ENCODE measurements at regions not wholly inside any gene's neighbourhood (a gene's known extent, or its start where the extent isn't known, plus 50 kb on each side); places are given as distances from the start of the nearest gene placed in this dataset.
"Not testable (repeated sequence)": the region's sequence is repeated elsewhere in the genome, so short reads cannot be mapped to it uniquely, and the experiment has no call there.

DNA sequence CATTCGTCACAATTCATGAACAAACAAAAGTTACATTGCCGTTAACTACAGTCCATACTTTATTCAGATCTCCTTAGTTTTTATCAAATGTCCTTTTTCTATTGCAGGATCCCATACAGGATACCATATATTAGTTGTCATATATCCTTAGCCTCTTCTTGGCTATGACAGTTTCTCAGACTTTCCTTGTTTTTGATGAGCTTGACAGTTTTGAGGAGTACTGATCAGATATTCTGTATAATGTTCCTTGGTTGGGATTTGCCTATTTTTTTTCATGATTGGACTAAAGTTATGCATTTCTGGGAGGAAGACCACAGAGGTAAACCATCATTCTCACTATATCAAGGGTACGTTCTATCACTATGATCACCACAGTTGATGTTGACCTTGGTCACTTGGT lies 1627.4 kb upstream of the C9orf72 start:
- DNase-seq (ENCODE audit: low read depth in 1 of 2, low spot score in 1 of 2), result no peak

GRCh38 chr9:29203244-29203930 lies 1630.1 kb upstream of the C9orf72 start:
- DNase-seq (ENCODE audit: low read depth in 1 of 2, low spot score in 1 of 2), result no peak

GRCh38 chr9:29208670-29209069 lies 1635.4 kb upstream of the C9orf72 start:
- no peak for DNase-seq (ENCODE audit: low read depth in 1 of 2, low spot score in 1 of 2)

DNA sequence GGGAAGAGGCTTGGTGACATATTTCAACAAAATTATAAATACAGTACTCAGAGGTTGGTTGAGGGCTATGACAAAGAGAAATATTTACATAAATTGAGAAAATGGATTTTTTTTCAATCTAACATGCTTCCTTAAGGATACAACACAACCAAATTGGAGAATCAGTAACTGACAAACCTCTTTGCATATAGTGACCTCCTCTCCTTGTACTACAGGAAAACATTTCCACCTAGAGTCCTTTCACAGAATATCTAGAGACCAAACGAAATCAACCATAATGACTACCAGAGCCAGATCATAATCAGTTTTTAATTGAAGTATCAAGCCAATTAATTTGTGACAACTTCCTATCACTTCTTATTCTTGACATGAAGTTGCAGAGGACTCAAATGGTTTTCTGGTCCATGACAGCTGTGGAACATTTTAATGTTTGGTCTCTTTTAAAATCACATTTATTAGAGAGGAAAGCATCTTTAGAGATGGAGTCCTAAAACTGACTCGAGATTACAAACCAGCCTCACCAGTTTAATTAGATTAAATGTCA lies 1636.5 kb upstream of the C9orf72 start:
- DNase-seq (ENCODE audit: low read depth in 1 of 2, low spot score in 1 of 2), result no peak

DNA sequence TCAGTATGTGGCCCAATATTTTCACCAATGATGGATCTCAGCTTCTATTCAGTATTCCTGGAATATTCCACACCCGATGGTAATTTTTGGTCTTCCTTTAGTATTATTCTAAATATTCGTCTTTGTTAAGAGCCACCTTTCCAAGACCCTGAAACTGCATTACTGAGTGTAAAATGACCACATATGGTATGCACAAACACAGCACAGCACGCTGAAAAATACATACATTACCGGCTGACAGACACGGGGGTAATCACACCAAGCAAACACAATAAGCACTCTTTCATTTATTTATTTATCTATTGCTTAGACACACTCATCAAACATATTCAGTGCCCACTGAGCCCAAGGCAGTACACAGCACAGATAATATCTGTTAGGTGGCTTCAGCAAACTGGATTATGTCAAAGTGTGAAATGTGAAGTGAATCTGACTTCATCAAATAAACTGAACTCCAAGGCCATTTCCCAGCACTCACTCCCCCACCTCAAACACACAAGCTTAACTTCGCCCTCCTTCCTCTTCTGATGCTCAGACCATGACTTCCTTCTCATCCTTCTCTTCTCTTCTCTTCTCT lies 1637.8 kb upstream of the C9orf72 start:
- no peak for DNase-seq (ENCODE audit: low read depth in 1 of 2, low spot score in 1 of 2)

DNA sequence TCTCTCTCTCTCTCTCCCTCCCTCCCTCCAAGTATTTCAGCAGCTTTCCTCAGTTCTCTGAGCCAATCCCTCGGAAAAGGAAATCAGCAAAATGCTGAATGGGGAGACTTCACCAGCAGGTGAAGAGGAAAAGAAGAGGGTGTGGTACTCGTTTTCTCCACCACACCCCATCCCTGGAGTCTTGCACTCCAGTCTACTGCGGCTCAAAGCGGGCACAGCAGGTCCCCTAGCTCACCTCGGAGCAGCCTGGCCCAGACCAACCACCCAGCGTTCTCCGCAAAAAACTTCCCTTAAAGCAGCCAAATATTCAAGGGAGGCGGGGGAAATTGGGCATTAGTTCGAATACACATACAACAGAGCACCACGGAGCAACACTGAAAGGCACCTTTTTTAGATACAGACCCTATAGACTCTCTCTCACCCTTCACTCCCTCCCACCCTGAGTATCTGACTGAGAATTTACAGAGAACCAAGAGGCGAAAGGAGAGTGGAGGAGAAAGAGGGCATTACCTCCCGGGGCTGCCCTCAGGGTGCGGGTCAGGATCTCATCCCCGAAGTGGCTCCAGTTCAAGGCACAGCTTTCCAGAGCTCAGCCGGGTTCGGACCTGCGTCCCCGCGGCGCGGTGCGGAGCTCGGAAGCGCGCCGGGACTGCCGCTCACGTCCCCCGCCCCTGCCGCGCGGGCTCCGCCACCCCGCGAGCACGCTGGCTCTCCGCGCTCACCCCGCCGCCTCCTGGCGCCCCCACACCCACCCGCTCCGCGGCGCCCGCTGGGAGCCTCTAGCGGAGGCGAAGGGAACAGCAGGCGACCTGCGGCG lies 1638.5 kb upstream of the C9orf72 start:
- peak in 1 of 2 donors; percentile 25 for DNase-seq (ENCODE audit: low read depth in 1 of 2, low spot score in 1 of 2)

DNA sequence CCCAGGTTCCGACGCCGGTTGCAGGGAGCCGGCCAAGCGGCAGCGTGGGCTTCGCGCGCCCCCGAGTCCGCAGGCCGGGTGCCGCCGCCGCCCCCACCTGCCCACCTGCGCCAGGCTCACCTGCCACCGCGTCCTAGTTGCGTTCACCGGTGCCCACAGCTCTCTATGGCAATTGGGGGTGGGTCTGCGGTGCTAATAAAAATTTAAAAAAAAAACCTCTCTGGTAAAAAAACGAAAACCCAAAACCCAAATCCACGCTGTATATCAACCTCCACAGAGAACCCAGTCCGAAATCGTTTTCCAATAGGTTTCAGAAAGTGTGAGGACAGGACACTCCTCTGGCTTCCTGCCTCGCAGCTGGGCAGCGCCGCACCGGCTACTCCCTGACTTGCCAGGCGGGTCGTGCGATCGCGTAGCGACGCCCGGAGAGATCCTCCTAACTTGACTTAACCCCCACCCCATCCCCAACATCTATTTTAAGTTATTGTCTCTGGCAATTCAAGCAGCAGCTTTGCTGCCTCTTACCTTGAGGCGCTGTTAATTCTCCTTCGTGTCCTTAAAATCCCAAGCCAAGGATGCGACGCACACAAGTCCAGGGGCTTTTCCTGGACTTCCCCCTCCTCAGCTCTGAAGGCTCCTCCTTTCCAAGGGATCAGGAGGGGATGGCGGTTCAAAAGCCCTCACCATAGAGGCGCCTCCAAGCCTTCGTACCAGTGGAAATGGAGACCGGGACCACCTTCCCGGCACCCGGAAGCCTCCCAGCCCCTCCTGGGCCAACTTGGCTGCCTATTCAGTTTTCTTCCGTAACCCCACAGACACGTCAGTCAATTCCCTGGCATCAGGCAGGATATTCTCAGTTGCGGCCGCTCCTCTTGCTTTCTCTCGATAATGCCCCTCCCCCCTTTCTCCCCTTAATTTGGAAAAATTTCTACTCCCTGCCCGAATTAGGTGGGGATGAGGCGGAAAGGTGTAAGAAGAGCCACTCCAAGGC lies 1639.4 kb upstream of the C9orf72 start:
- DNase-seq (ENCODE audit: low read depth in 1 of 2, low spot score in 1 of 2), result no peak

- no peak for DNase-seq (ENCODE audit: low read depth in 1 of 2, low spot score in 1 of 2)
Measured at GRCh38 chr9:29213417-29214153, 1640.3 kb upstream of the C9orf72 start, which contains the start of gene LINGO2. Gene LINGO2 (minus strand): TSS chr9:29213601.

DNA sequence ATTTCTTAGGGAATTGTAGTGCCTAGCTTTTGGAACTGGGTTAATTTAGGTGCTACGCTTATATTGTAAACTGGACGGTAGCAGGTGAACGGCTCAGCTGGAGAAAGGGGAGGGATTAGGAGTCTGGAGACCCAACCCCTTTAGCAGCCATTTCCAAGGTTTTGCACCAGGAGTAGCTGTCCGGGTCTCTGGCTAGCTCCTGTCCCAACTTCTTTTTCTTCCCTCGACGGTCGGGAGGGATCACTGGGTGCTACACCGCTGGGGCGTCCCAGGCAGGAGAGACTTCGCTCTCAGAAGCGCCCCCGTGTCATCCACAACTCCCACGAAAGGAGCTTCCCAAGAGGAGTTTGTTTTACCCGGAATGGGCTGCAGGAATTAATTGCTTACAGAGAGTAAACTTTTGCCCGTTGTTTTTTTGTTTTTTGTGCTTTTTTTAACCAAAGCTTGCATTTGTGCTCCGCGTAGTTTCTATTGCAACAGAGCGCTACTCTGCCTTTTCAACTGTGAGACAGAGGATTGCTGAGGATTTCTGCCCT lies 1640.9 kb upstream of the C9orf72 start:
- no peak for DNase-seq (ENCODE audit: low read depth in 1 of 2, low spot score in 1 of 2)

DNA sequence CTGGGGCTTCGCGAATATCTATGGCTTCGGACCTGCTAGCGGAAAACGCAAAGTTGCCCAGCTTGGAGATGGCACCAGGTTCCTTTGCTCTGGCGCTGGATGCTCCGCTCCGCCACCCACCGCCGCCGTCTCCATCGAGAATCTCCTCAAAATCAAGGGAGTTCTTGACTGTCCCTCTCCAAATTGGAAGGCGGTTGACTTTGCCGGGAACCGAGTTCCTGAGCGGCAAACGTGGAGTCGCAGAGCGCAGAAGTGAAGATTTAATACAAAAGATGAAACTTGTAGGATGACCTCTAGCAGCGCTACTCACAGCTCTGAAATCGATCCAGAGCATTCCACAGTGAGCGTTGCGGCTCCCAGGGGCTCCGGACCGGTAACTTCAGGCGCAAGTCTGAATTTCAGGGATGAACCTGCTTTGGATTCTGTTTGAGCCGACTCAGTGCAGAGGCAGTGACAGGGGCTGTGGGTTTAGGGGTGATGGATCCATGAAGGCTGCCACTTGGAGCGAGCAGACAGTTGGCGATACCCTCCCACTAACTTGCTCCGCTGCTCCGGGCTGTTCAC lies 1641.5 kb upstream of the C9orf72 start:
- no peak for DNase-seq (ENCODE audit: low read depth in 1 of 2, low spot score in 1 of 2)

GRCh38 chr9:29217966-29218365 lies 1644.7 kb upstream of the C9orf72 start:
- DNase-seq (ENCODE audit: low read depth in 1 of 2, low spot score in 1 of 2), result no peak

- DNase-seq (ENCODE audit: low read depth in 1 of 2, low spot score in 1 of 2), result no peak
Measured at GRCh38 chr9:29220596-29221251, 1647.4 kb upstream of the C9orf72 start.

GRCh38 chr9:29228558-29228957 lies 1655.3 kb upstream of the C9orf72 start:
- no peak for DNase-seq (ENCODE audit: low read depth in 1 of 2, low spot score in 1 of 2)

- DNase-seq (ENCODE audit: low read depth in 1 of 2, low spot score in 1 of 2), result no peak
Measured at GRCh38 chr9:29230931-29231330, 1657.7 kb upstream of the C9orf72 start.

DNA sequence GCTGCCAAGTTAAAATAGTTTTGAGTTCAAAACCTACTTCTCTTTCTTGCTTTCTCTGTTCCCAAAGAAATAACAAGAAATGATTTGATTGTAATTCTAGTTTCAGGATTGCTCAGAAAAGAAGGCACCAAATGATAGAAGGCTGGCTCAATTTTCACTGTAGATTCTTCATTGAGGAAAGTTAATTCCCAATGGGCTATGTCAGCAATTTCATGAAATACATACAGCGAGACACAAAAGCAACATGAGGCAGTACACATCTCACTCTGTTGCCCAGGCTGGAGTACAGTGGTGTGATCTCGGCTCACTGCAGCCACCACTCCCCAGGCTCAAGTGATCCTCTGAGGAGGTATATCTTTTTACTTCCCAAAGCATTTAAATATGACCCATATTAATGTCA lies 1659.9 kb upstream of the C9orf72 start:
- DNase-seq (ENCODE audit: low read depth in 1 of 2, low spot score in 1 of 2), result no peak

DNA sequence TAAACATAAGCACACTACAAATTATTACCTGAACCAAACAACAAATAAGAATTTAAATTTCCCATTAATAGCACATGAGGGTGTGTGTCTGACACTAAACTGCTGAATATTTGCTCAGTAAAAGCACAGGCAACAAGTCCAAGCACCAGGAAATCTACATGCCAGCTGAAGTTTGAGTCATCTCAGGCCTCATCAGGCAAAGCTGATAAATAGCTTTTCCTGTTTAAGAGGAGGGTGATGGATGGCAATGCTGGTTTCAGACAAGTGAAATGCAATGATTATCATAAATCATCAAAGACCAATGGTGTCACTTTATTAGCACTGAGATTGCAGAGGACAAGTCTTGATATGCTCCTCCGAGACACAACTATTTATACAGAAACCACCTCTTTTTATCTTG lies 1668.0 kb upstream of the C9orf72 start:
- no peak for DNase-seq (ENCODE audit: low read depth in 1 of 2, low spot score in 1 of 2)

DNA sequence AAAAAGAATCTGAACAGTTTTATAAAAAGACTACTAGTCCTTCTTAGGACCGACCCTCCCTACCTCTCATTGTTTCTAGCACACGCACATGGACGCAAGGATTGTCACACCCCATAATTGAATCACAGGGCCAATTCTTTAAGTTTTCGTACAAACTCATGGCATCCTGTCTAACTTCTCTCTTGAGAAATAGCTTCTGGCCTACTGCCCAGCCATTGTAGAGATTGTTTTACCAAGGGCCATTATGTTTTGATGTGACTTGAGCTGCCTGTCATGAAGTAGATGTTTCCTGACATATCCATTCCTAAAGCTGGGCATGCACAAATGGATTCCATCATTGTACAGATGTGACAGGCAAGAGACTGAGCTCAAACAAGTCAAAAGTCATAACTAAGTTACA lies 1672.1 kb upstream of the C9orf72 start:
- DNase-seq (ENCODE audit: low read depth in 1 of 2, low spot score in 1 of 2), result no peak

- not testable (repeated sequence) for DNase-seq (ENCODE audit: low read depth in 1 of 2, low spot score in 1 of 2)
Measured at GRCh38 chr9:29270400-29270799, 1697.1 kb upstream of the C9orf72 start.

GRCh38 chr9:29282121-29282520 lies 1708.8 kb upstream of the C9orf72 start:
- DNase-seq (ENCODE audit: low read depth in 1 of 2, low spot score in 1 of 2), result no peak

Measured in stimulated activated CD4-positive, alpha-beta T cell treated with anti-CD3 and anti-CD28 coated beads, Interleukin-15, amount 100 ng/mL, for 1 hour (primary cell).